ENCODE measurements at regions not wholly inside any gene's neighbourhood (a gene's known extent, or its start where the extent isn't known, plus 50 kb on each side); places are given as distances from the start of the nearest gene placed in this dataset.
"Not testable (repeated sequence)": the region's sequence is repeated elsewhere in the genome, so short reads cannot be mapped to it uniquely, and the experiment has no call there.

DNA sequence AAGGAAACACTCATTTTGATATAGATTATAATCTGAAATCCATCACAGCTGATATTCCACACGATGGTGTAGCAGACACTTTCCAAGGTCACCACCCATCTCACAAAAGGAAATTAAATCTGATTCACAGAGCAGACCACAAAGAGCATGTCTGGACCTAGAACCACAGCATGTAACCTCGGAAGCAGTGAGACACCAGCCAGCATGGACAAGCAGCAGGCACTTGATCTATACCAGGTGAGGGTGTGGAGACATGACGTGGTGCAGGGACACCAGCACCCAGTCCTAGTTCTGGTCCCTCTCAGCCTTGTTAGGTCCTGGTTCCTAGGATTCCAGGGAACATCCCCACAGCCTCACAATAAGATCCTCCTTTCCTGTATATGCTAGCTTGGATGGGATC lies 81.9 kb upstream of the FBXO28 start:
- not testable (repeated sequence) for H3K27ac ChIP-seq (ENCODE audit: low read depth, low read length); H3K27me3 ChIP-seq (ENCODE audit: control insufficient read depth, insufficient read depth, low read length); DNase-seq (ENCODE audit: low read depth in 4 of 6, low spot score in 6 of 6); H3K4me1 ChIP-seq (ENCODE audit: control insufficient read depth, insufficient read depth, low read length); H3K9me3 ChIP-seq (ENCODE audit: control insufficient read depth, insufficient read depth, low read length); H3K4me3 ChIP-seq (ENCODE audit: low read depth, low read length); H3K36me3 ChIP-seq (ENCODE audit: control insufficient read depth, insufficient read depth, low read length)
- no CpG with 5 or more reads among the region's 3 CpGs for WGBS (ENCODE audit: insufficient coverage)

DNA sequence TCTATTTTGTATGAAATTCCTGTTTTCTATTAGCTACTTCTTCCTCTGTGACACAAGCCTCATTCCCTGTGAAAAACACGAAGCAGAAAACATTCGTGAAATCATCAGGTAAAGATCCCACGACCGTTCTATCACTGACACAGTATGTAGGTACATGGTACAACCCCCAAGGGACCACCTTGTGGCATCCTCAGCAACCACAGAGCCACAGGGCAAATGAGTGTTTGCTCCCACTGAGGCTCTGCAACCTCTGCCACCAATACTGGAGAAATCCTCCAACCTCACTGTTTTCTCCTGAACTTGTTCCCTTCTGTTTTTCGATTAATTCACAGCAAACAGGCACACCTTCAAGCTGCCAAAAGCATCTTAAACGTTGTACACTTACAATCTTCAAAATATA lies 83.7 kb upstream of the FBXO28 start:
- H3K9me3 ChIP-seq (ENCODE audit: control insufficient read depth, insufficient read depth, low read length); H3K4me1 ChIP-seq (ENCODE audit: control insufficient read depth, insufficient read depth, low read length); H3K4me3 ChIP-seq (ENCODE audit: low read depth, low read length); DNase-seq (ENCODE audit: low read depth in 4 of 6, low spot score in 6 of 6); H3K36me3 ChIP-seq (ENCODE audit: control insufficient read depth, insufficient read depth, low read length); H3K27ac ChIP-seq (ENCODE audit: low read depth, low read length); H3K27me3 ChIP-seq (ENCODE audit: control insufficient read depth, insufficient read depth, low read length): not testable (repeated sequence)
- WGBS (ENCODE audit: insufficient coverage): no CpG with 5 or more reads among the region's 6 CpGs

DNA sequence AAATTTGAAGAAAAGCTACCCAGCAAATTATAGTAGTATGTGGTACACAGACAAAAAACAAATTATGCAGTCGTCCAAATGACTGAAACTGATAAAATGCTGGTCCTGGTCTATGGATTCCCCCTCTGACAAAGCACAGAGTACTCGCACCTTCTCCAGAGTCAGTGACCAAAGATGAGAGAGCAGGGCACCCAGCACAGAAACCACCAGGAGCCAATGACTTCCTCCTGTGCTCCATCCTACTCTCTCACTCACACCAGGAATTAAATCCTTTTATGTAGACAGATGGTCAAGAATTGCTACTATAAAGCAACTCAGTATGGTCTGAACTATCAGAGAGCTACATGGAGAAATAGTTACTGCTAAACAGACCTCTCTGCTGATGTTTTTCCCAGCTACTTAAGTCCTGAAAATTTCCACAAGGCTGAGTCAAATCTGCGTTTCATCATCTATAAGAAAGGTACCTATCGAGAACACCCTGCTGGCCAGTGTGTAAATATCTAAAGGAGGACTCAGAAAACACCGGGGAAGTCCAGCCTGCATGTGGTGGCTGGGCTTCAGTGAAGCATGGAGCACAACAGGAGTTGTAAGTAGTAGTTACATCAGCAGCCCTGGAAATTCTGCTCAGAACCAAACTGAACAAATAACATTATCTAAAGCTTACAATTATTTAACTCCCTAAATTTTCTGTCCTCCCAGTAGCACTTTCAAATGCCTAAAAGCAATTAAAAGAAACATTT lies 84.5 kb upstream of the FBXO28 start:
- H3K27ac ChIP-seq (ENCODE audit: low read depth, low read length); H3K27me3 ChIP-seq (ENCODE audit: control insufficient read depth, insufficient read depth, low read length); H3K4me1 ChIP-seq (ENCODE audit: control insufficient read depth, insufficient read depth, low read length); H3K9me3 ChIP-seq (ENCODE audit: control insufficient read depth, insufficient read depth, low read length); H3K4me3 ChIP-seq (ENCODE audit: low read depth, low read length); H3K36me3 ChIP-seq (ENCODE audit: control insufficient read depth, insufficient read depth, low read length); DNase-seq (ENCODE audit: low read depth in 4 of 6, low spot score in 6 of 6): not testable (repeated sequence)
- no CpG with 5 or more reads among the region's 5 CpGs for WGBS (ENCODE audit: insufficient coverage)

DNA sequence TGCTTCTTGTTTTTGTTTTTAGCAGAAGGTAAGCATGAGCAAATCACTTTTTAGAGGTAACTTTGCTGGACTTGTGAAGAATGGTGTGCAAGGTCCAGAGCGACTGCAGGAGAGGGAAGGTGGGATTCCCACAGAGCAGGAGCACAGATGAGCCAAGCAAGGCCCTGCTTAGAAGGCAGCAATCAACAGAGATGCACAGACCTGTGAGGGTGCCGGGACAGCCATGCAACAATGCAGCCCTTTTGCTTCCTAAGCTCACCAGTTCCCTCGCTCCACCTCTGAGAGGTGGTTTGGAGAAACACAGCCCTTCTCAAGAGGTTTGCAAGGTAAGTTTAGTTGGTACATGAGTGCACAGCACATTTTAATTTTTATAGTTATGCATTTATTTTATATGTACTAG lies 85.1 kb upstream of the FBXO28 start:
- not testable (repeated sequence) for H3K36me3 ChIP-seq (ENCODE audit: control insufficient read depth, insufficient read depth, low read length); H3K27me3 ChIP-seq (ENCODE audit: control insufficient read depth, insufficient read depth, low read length); H3K4me1 ChIP-seq (ENCODE audit: control insufficient read depth, insufficient read depth, low read length); DNase-seq (ENCODE audit: low read depth in 4 of 6, low spot score in 6 of 6); H3K9me3 ChIP-seq (ENCODE audit: control insufficient read depth, insufficient read depth, low read length); H3K4me3 ChIP-seq (ENCODE audit: low read depth, low read length); H3K27ac ChIP-seq (ENCODE audit: low read depth, low read length)
- WGBS (ENCODE audit: insufficient coverage): 57% methylated on average over 1 of the region's 3 CpGs

DNA sequence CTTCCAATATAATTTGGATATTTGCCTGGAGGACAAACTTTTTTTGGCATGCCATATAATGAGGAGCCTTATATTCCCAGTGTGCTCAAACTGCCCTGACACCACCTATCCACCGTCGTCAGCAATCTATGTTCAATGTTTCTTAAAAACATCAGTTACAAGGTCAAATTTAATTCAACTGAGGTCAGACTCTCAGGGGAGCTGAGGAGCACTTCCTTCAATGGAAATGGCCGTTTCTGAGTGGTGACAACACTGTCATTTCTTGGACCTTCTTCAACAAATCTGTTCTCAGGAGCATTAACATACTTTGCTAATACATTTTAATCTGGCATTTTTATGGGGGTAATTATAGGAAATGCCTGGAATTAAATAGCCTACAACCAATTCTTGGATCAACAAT lies 90.8 kb upstream of the FBXO28 start:
- not testable (repeated sequence) for H3K36me3 ChIP-seq (ENCODE audit: control insufficient read depth, insufficient read depth, low read length); H3K4me3 ChIP-seq (ENCODE audit: low read depth, low read length); H3K27ac ChIP-seq (ENCODE audit: low read depth, low read length); H3K27me3 ChIP-seq (ENCODE audit: control insufficient read depth, insufficient read depth, low read length); H3K9me3 ChIP-seq (ENCODE audit: control insufficient read depth, insufficient read depth, low read length); H3K4me1 ChIP-seq (ENCODE audit: control insufficient read depth, insufficient read depth, low read length); DNase-seq (ENCODE audit: low read depth in 4 of 6, low spot score in 6 of 6)
- WGBS (ENCODE audit: insufficient coverage): no CpG with 5 or more reads among the region's 3 CpGs

DNA sequence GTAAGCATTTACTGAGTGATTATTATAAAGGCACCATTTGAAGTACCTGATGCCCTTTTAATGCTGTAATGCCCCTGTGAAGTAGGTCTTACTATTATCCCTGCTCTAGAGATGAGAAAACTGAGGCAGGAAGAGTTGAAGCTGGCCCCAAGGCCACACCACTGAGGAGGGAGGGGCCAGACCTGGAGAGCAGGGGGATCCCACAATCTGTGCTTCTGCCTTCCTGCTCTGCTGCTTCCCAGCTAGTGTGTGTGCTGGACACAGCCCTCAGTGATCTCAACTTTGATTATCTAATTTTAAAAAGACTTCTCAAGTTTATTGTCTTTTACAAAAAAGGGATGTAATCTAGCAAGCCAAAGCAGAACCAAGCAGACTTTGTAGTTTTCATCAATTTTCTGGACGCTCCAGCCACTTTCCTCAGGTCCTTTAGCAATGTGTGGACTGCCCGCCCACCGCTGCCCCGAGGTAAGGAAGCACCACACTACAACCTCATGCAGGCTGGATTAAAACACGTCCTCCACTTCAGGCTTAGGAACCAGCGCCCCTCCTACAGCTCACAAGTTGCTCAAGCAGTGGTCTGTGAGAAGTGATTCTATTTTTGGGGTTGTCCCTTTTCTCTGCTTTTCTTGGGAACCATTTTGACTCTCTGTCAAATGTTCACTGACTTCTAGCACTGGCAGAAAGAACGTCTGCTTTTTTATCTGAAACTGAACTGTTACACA lies 91.5 kb upstream of the FBXO28 start:
- H3K27me3 ChIP-seq (ENCODE audit: control insufficient read depth, insufficient read depth, low read length); H3K27ac ChIP-seq (ENCODE audit: low read depth, low read length); H3K4me3 ChIP-seq (ENCODE audit: low read depth, low read length); DNase-seq (ENCODE audit: low read depth in 4 of 6, low spot score in 6 of 6); H3K36me3 ChIP-seq (ENCODE audit: control insufficient read depth, insufficient read depth, low read length); H3K4me1 ChIP-seq (ENCODE audit: control insufficient read depth, insufficient read depth, low read length); H3K9me3 ChIP-seq (ENCODE audit: control insufficient read depth, insufficient read depth, low read length): not testable (repeated sequence)
- no CpG with 5 or more reads among the region's 7 CpGs for WGBS (ENCODE audit: insufficient coverage)

DNA sequence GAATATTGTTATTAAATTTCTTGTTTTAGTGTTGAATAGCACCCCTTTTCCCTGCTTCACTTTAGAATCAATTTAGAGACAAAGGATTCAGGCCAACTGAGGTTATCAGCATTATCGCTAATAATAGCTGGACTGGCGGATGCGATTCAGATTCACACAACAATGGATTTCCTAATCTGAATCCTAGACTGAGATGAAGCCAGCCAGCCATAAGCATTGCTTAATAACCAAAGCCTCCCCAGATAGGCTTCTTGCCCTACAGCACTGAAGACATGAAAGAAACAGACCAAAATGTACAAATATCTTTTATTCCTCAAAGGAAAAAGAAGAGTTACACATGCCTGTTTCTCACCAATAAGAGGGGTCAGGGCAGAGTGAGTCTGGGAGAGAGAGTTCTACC lies 94.0 kb upstream of the FBXO28 start:
- H3K27me3 ChIP-seq (ENCODE audit: control insufficient read depth, insufficient read depth, low read length); H3K4me3 ChIP-seq (ENCODE audit: low read depth, low read length); H3K9me3 ChIP-seq (ENCODE audit: control insufficient read depth, insufficient read depth, low read length); H3K27ac ChIP-seq (ENCODE audit: low read depth, low read length); DNase-seq (ENCODE audit: low read depth in 4 of 6, low spot score in 6 of 6); H3K4me1 ChIP-seq (ENCODE audit: control insufficient read depth, insufficient read depth, low read length); H3K36me3 ChIP-seq (ENCODE audit: control insufficient read depth, insufficient read depth, low read length): not testable (repeated sequence)
- no CpG with 5 or more reads among the region's 3 CpGs for WGBS (ENCODE audit: insufficient coverage)

DNA sequence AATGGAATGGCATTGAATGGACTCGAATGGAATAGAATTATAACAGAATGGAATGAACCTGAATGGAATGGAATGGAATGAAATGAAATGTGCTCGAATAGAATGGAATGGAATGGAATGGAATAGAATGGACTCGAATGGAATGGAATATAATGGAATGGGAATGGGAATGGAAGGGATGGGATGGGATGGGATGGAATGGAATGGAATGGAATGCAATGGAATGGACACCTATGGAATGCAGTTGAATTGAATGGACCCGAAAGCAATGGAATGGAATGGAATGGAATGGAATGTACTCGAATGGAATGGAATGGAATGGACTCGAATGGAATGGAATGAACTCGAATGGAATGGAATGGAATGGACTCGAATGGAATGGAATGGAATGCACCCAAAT lies 98.1 kb upstream of the FBXO28 start:
- not testable (repeated sequence) for H3K27me3 ChIP-seq (ENCODE audit: control insufficient read depth, insufficient read depth, low read length); H3K4me3 ChIP-seq (ENCODE audit: low read depth, low read length); DNase-seq (ENCODE audit: low read depth in 4 of 6, low spot score in 6 of 6); H3K36me3 ChIP-seq (ENCODE audit: control insufficient read depth, insufficient read depth, low read length); H3K27ac ChIP-seq (ENCODE audit: low read depth, low read length); H3K4me1 ChIP-seq (ENCODE audit: control insufficient read depth, insufficient read depth, low read length)
- WGBS (ENCODE audit: insufficient coverage): 93% methylated on average over 7 of the region's 8 CpGs
- H3K9me3 ChIP-seq (ENCODE audit: control insufficient read depth, insufficient read depth, low read length): peaks cover 12% of the 10 kb centered on the region

DNA sequence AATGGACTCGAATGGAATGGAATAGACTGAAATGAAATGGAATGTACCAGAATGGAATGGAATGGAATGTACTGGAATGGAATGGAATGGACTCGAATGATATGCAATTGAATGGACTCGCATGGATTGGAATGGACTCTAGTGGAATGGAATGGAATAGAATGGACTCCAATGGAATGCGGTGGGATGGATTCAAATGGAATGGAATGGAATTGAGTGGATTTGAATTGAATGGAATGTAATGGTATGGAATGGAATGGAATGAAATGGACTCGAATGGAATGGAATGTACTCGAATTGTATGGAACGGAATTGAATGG lies 99.6 kb upstream of the FBXO28 start:
- WGBS (ENCODE audit: insufficient coverage): 86% methylated on average over 7 of the region's 7 CpGs
- Histone ChIP-seq H3K36me3 (ENCODE audit: control insufficient read depth, insufficient read depth, low read length) (no peaks in the 10 kb centered on the region), H3K27me3 (ENCODE audit: control insufficient read depth, insufficient read depth, low read length) (no peaks in the 10 kb centered on the region), H3K4me3 (ENCODE audit: low read depth, low read length) (no peak overlapping the region), H3K27ac (ENCODE audit: low read depth, low read length) (no peak overlapping the region), H3K4me1 (ENCODE audit: control insufficient read depth, insufficient read depth, low read length) (no peaks in the 10 kb centered on the region), H3K9me3 (ENCODE audit: control insufficient read depth, insufficient read depth, low read length) (peaks cover 12% of the 10 kb centered on the region)
- no peak for DNase-seq (ENCODE audit: low read depth in 4 of 6, low spot score in 6 of 6)

DNA sequence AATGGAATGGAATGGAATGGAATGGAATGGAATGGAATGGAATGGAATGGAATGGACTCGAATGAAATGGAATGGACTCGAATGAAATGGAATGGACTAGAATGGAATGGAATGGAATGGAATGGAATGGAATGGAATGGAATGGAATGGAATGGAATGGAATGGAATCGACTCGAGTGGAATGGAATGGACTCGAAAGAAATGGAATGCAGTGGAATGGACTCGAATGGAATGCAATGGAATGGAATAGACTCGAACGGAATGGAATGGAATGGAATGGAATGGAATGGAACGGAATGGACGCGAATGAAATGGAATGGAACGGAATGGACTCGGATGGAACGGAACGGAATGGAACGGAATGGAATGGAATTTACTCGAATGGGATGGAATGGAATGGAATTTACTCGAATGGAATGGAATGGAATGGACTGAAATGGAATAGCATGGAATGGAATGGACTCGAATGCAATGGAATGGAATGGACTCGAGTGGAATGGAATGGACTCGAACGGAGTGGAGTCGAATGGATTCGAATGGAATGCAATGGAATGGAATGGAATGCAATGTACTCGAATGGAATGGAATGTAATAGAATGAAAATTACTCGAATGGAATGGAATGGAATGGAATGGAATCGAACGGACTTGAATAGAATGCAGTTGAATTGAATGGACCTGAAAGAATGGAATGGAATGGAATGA lies 100.1 kb upstream of the FBXO28 start:
- H3K27ac ChIP-seq (ENCODE audit: low read depth, low read length); H3K4me1 ChIP-seq (ENCODE audit: control insufficient read depth, insufficient read depth, low read length); H3K36me3 ChIP-seq (ENCODE audit: control insufficient read depth, insufficient read depth, low read length); H3K27me3 ChIP-seq (ENCODE audit: control insufficient read depth, insufficient read depth, low read length); H3K4me3 ChIP-seq (ENCODE audit: low read depth, low read length): not testable (repeated sequence)
- DNase-seq (ENCODE audit: low read depth in 4 of 6, low spot score in 6 of 6): peak in 1 of 6 donors; percentile 2
- H3K9me3 ChIP-seq (ENCODE audit: control insufficient read depth, insufficient read depth, low read length): peaks cover 12% of the 10 kb centered on the region
- 88% methylated on average over 26 of the region's 28 CpGs for WGBS (ENCODE audit: insufficient coverage)

Data from spinal cord (tissue), 9 donors.